CD1c-positive myeloid dendritic cell (primary cell): ENCODE measurements at regions not wholly inside any gene's neighbourhood (a gene's known extent, or its start where the extent isn't known, plus 50 kb on each side); places are given as distances from the start of the nearest gene placed in this dataset.
A peak's percentile ranks its signal among the peaks of the same experiment; 100 is the strongest.
"Not testable (repeated sequence)": the region's sequence is repeated elsewhere in the genome, so short reads cannot be mapped to it uniquely, and the experiment has no call there.

ENCODE experiments used
- DNase-seq: peaks from one replicate; pipeline ENCODE4 v3.0.0-alpha.2; 2016; ENCODE audit errors: extremely low spot score

- no peak for DNase-seq
Measured at GRCh38 chr4:60989141-60989540, 211.0 kb upstream of the ADGRL3 start.

- no peak for DNase-seq
Measured at GRCh38 chr4:60992037-60992436, 208.1 kb upstream of the ADGRL3 start.

DNA sequence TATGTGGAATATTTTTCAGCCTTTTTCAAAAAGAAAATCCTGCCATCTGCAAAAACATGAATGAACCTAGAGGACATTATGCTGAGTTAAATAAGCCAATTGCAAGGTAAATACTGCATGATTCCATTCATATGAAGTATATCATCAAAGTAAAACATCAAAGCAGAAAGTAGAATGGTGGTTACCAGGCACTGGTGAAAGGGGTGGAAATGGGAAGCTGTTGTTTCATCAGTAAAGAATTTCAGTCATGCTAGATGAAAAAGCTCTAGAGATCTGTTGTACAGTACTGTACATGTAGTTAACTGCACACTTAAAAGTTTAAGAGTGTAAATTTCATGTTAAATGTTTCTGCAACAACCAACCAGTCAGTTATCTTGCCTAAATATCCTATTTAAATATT is 196.8 kb upstream of the ADGRL3 start:
- no peak for DNase-seq

- DNase-seq = no peak
Measured at GRCh38 chr4:61004651-61005170, 195.4 kb upstream of the ADGRL3 start.

DNA sequence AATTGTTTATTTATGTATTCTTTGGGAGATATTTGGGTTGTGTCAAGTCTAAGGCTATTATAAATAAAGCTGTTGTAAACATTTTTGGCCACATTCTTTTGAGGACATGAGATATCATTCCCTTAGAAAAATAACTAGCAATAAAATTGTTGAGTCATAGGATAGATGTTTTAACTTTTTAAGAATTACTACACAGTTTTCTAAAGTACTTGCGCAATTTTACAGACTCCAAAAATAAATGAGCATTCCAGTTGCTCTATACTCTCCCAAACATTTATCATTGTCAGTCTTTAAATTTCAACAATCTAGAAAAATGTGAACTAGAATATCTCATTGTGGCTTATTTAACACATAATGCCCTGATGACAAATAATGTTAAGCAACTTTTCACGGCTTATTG is 189.1 kb upstream of the ADGRL3 start:
- no peak for DNase-seq

GRCh38 chr4:61011936-61012335 is 188.2 kb upstream of the ADGRL3 start:
- not testable (repeated sequence) for DNase-seq

DNA sequence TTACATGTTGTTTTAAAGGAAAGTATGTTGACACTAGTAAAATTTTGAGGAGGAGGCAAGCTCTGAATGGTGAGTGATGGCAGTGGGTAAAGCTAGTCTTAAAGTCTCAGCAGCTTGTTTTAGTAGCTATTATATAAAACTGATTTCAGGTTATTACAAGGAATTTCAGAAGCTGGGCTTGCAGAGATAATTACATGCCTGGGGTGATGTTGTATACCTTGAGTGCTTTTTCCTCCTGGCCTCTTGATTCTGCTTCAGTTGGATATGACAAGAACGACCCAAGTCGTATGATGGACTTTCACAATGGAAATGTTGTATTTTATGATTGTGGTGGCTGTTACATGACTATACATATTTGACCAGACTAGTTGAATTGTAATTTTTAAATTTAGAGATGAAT is 175.5 kb upstream of the ADGRL3 start:
- no peak for DNase-seq

DNA sequence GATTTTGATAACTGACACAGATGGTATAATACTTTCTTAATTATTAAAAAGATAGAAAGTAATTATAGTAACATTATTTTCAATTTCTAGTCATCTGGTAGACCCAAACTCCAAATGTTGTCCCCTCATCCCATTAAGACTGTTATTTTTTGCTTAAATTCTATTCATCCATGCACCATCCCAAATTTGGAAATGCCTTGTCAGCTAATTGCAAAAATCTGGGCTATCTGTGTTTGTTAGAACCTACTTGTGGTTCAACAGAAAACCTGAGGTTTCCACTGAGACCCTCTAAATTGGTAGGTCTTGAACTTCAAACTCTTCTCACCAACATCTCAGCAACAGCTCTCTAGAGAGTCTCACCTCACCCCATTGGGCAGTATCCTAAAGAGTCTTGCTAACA is 172.2 kb upstream of the ADGRL3 start:
- no peak for DNase-seq

DNA sequence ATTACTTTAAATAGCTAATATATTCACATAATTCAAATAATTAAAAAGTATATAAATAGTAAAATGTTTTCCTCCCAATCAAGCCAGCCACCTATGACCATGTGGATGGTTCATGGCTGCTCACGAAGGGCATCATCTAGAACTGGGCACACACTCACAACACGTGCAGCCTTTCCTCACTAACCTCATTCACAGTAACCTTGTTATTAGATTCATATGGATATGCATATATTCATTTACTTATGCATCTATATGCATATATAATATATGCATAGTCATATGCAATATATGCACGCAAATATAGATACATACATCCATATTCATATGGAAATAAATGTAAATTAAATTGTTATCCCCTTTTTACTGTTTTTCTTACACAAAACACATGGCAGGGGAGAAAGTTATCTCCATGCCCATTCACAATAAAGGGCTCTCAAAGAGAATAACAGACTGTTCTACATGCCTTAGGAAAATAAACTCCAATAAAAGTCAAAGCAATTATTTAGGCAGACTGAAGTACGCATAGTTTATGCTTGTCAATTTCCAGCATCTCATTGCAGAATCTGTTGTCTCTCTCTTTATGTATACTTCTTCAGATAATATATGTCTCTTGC is 163.9 kb upstream of the ADGRL3 start:
- DNase-seq = no peak

DNA sequence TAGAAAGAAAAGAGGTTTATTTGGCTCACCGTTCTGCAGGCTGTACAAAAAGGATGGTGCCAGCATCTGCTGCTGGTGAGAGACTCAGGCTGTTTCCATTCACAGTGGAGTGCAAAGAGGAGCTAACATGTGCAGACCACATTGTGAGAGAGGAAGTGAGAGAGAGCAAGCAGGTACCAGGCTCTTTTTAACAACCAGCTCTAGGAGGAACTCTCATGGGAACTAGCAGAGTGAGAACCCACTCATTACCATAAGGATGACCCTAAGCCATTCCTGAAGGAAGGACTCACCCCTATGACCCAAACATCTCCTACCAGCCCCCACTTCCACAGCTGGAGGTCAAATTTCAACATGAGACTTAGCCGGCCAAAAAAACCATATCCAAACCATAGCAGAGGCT is 158.6 kb upstream of the ADGRL3 start:
- no peak for DNase-seq

DNA sequence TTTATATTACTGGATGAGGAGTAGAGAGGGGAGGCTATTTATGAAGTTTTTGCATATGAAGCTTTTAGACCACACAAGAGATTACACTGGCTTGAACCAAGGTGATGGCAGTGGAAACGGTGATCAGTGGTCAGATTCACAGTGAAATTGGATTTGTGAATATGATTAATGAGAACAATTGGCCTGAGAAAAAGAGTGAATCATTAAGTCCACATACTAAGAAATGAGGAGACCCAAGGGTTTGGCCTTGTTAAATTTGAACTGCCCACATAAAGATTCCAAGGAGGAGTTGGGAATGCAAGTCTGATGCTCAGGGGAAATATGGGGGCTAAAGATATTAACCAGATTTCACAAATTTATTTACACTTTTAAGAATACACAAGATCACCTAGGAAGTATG is 155.3 kb upstream of the ADGRL3 start:
- no peak for DNase-seq

- no peak for DNase-seq
Measured at GRCh38 chr4:61049018-61049417, 151.1 kb upstream of the ADGRL3 start.

- no peak for DNase-seq
Measured at GRCh38 chr4:61067381-61067780, 132.7 kb upstream of the ADGRL3 start.

GRCh38 chr4:61068060-61068459 is 132.1 kb upstream of the ADGRL3 start:
- no peak for DNase-seq

GRCh38 chr4:61068745-61069144 is 131.4 kb upstream of the ADGRL3 start:
- DNase-seq = no peak

- peak; percentile 21 for DNase-seq
Measured at GRCh38 chr4:61070269-61070668, 129.9 kb upstream of the ADGRL3 start.

- no peak for DNase-seq
Measured at GRCh38 chr4:61079427-61079826, 120.7 kb upstream of the ADGRL3 start.

GRCh38 chr4:61079976-61080375 is 120.2 kb upstream of the ADGRL3 start:
- no peak for DNase-seq

DNA sequence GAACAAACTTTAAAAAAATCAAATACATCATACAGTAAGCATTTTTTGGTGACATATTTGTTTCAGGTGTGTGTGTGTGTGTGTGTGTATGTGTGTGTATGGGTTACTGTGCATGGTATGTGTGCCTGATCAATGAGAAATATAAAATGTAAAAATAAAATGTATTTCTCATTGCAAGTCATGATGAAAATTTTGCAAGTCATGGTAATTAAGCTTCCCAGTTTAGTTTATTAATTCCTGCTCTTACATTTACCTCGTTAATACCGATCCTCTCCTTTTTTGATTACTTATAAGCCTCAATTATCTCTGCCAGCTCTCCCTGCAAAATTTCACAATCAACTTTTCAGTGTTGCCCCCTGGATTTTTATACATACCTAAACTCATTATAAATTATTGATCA is 114.6 kb upstream of the ADGRL3 start:
- no peak for DNase-seq

DNA sequence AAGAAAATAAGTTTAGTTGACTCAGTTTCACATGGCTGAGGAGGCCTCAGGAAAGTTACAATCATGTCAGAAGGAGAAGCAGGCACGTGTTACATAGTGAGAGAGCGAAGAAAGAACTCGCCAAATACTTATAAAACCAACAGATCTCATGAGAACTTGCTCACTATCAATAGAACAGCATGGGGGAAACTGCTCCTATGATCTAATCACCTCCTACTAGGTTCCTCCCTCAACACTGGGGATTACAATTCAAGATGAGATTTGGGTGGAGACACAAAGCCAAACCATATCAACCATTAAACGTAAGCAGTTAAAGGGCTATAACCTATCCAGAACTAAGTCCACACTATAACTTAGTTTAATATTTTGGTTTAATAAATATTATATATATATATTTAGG is 113.8 kb upstream of the ADGRL3 start:
- no peak for DNase-seq

- no peak for DNase-seq
Measured at GRCh38 chr4:61086979-61087378, 113.1 kb upstream of the ADGRL3 start.

- DNase-seq = no peak
Measured at GRCh38 chr4:61094854-61095598, 105.1 kb upstream of the ADGRL3 start.

DNA sequence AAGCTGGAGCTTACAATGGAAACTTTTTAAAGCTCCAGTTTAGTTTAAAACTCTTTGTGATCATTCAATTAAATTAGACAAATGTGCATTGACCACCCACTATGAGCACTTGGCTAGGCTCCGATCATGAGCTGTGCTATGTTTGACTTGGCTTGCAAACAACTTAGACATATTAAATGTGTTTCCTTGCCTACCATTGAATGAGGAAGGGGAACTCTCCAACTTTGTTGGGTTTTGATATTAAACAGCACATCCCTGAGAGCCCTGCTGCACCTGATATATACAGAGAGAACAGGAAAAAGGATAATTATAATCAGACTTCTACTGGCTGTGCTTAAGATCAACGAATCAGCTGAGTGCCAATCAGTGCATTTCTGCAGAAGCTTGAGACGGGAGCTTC is 71.4 kb upstream of the ADGRL3 start:
- DNase-seq = no peak

DNA sequence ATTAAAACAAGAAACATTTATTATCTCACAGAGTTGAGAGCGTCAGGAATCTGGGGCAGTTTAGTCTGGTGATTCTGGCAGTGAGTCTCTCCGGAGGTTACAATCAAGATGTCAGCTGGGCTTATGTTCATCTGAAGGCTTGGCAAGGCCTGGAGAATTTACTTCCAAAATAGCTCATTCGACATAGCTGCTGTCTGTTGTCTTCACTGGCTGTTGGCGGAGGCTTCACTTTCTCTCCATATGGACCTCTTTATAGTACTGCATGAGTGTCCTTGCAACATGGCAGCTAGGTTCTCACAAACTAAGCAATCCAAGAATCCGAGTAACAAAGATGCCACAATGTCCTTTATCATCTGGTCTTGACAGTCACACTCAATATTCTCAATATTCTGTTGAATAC is 70.2 kb upstream of the ADGRL3 start:
- DNase-seq = no peak
